Neural progenitor cell (in vitro differentiated cells): ENCODE measurements at regions not wholly inside any gene's neighbourhood (a gene's known extent, or its start where the extent isn't known, plus 50 kb on each side); places are given as distances from the start of the nearest gene placed in this dataset.

Experiments
- EZH2 ChIP-seq: fragments of 200-600 bp; sonication (generic); IDR thresholded peaks from 2 replicates; pipeline ENCODE4 v1.6.1; 2017; ENCODE audit warnings: antibody characterized with exemption, mild to moderate bottlenecking, moderate library complexity
- TF ChIP-seq, protein P1 (sequence below): fragments of 200-600 bp; sonication (generic); IDR thresholded peaks from 2 replicates; pipeline ENCODE4 v1.5.1; 2017; ENCODE audit warnings: antibody characterized with exemption, mild to moderate bottlenecking

DNA sequence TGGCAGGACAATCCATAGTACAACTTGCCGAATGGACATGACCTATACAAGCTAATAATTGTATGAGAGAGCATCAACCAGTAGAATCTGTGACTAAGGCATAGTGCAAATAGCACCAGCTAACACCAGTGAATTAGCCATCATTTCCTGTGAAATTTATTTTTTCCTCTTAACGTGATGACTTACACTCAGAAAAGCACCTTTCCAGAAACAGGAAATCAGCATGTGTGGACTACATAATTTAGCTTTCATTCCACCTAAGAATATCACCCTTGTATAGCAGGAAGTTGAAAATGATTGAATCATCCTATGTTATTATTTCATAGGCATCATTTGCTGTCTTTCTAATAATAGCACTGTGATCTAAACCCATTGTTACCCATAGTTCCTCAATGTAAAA, 1393.4 kb upstream of the PCDH7 start:
- TF ChIP-seq, protein P1, sequence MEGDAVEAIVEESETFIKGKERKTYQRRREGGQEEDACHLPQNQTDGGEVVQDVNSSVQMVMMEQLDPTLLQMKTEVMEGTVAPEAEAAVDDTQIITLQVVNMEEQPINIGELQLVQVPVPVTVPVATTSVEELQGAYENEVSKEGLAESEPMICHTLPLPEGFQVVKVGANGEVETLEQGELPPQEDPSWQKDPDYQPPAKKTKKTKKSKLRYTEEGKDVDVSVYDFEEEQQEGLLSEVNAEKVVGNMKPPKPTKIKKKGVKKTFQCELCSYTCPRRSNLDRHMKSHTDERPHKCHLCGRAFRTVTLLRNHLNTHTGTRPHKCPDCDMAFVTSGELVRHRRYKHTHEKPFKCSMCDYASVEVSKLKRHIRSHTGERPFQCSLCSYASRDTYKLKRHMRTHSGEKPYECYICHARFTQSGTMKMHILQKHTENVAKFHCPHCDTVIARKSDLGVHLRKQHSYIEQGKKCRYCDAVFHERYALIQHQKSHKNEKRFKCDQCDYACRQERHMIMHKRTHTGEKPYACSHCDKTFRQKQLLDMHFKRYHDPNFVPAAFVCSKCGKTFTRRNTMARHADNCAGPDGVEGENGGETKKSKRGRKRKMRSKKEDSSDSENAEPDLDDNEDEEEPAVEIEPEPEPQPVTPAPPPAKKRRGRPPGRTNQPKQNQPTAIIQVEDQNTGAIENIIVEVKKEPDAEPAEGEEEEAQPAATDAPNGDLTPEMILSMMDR: no peak
- no peak for TF ChIP-seq EZH2
